ENCODE measurements at regions not wholly inside any gene's neighbourhood (a gene's known extent, or its start where the extent isn't known, plus 50 kb on each side); places are given as distances from the start of the nearest gene placed in this dataset.
A peak's percentile ranks its signal among the peaks of the same experiment; 100 is the strongest.

GRCh38 chr18:61756244-61756643 is 136.6 kb downstream of the RNF152 start:
- TF ChIP-seq POU6F1 (CRISPR knock-in tag; IDR thresholded peaks at IDR 0.05; ENCODE audit: borderline replicate concordance, low read depth): no peak
- no peak for TF ChIP-seq ZNF8 (CRISPR knock-in tag; IDR thresholded peaks at IDR 0.05)
- no peak for TF ChIP-seq ESRRG (CRISPR knock-in tag; IDR thresholded peaks at IDR 0.05)
- TF ChIP-seq ZFP3 (CRISPR knock-in tag; IDR thresholded peaks at IDR 0.05): no peak
- TF ChIP-seq PPARA (CRISPR knock-in tag; IDR thresholded peaks at IDR 0.05; ENCODE audit: borderline replicate concordance): no peak
- TF ChIP-seq OSR1 (CRISPR knock-in tag; IDR thresholded peaks at IDR 0.05): no peak
- no peak for TF ChIP-seq GLIS3 (CRISPR knock-in tag; IDR thresholded peaks at IDR 0.05)
- no peak for TF ChIP-seq TOX (CRISPR knock-in tag; IDR thresholded peaks at IDR 0.05; ENCODE audit: borderline replicate concordance)
- TF ChIP-seq RARB (CRISPR knock-in tag; IDR thresholded peaks at IDR 0.05): no peak
- no peak for ATAC-seq

GRCh38 chr18:61755555-61755954 is 137.3 kb downstream of the RNF152 start:
- TF ChIP-seq POU6F1 (CRISPR knock-in tag; IDR thresholded peaks at IDR 0.05; ENCODE audit: borderline replicate concordance, low read depth) (no peak), SNAI2 (CRISPR knock-in tag; IDR thresholded peaks at IDR 0.05) (no peak), ZNF8 (CRISPR knock-in tag; IDR thresholded peaks at IDR 0.05) (no peak), ZFP30 (CRISPR knock-in tag; IDR thresholded peaks at IDR 0.05) (no peak), TOX (CRISPR knock-in tag; IDR thresholded peaks at IDR 0.05; ENCODE audit: borderline replicate concordance) (no peak), TCF4 (CRISPR knock-in tag; IDR thresholded peaks at IDR 0.05; ENCODE audit: borderline replicate concordance) (no peak), RARB (CRISPR knock-in tag; IDR thresholded peaks at IDR 0.05) (no peak), ZNF565 (CRISPR knock-in tag; conservative IDR thresholded peaks at IDR 0.05; ENCODE audit: low read depth) (no peak), OSR1 (CRISPR knock-in tag; IDR thresholded peaks at IDR 0.05) (no peak), CSRNP3 (CRISPR knock-in tag; IDR thresholded peaks at IDR 0.05) (no peak), PPARA (CRISPR knock-in tag; IDR thresholded peaks at IDR 0.05; ENCODE audit: borderline replicate concordance) (no peak), CREB5 (CRISPR knock-in tag; IDR thresholded peaks at IDR 0.05; ENCODE audit: low read depth) (no peak), ESRRG (CRISPR knock-in tag; IDR thresholded peaks at IDR 0.05) (no peak), ZFP3 (CRISPR knock-in tag; IDR thresholded peaks at IDR 0.05) (no peak)
- TF ChIP-seq, protein P1, sequence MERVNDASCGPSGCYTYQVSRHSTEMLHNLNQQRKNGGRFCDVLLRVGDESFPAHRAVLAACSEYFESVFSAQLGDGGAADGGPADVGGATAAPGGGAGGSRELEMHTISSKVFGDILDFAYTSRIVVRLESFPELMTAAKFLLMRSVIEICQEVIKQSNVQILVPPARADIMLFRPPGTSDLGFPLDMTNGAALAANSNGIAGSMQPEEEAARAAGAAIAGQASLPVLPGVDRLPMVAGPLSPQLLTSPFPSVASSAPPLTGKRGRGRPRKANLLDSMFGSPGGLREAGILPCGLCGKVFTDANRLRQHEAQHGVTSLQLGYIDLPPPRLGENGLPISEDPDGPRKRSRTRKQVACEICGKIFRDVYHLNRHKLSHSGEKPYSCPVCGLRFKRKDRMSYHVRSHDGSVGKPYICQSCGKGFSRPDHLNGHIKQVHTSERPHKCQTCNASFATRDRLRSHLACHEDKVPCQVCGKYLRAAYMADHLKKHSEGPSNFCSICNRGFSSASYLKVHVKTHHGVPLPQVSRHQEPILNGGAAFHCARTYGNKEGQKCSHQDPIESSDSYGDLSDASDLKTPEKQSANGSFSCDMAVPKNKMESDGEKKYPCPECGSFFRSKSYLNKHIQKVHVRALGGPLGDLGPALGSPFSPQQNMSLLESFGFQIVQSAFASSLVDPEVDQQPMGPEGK (CRISPR knock-in tag; IDR thresholded peaks at IDR 0.05; ENCODE audit: borderline replicate concordance): no peak
- ATAC-seq: no peak

GRCh38 chr18:61754039-61754583 is 138.7 kb downstream of the RNF152 start:
- ATAC-seq: peak; percentile 26; the same call in 2 of the 3 replicates
- no peak for TF ChIP-seq OSR1 (CRISPR knock-in tag; IDR thresholded peaks at IDR 0.05)
- peak; percentile 36 for TF ChIP-seq ISL1 (CRISPR knock-in tag; IDR thresholded peaks at IDR 0.05)

GRCh38 chr18:61753373-61753772 is 139.4 kb downstream of the RNF152 start:
- no peak for ATAC-seq
- TF ChIP-seq ZNF565 (CRISPR knock-in tag; conservative IDR thresholded peaks at IDR 0.05; ENCODE audit: low read depth) (no peak), GLIS3 (CRISPR knock-in tag; IDR thresholded peaks at IDR 0.05) (no peak), TCF4 (CRISPR knock-in tag; IDR thresholded peaks at IDR 0.05; ENCODE audit: borderline replicate concordance) (no peak), RARB (CRISPR knock-in tag; IDR thresholded peaks at IDR 0.05) (no peak), POU6F1 (CRISPR knock-in tag; IDR thresholded peaks at IDR 0.05; ENCODE audit: borderline replicate concordance, low read depth) (no peak), OSR1 (CRISPR knock-in tag; IDR thresholded peaks at IDR 0.05) (no peak), TOX (CRISPR knock-in tag; IDR thresholded peaks at IDR 0.05; ENCODE audit: borderline replicate concordance) (no peak), ZFP30 (CRISPR knock-in tag; IDR thresholded peaks at IDR 0.05) (no peak), ZNF8 (CRISPR knock-in tag; IDR thresholded peaks at IDR 0.05) (no peak), CSRNP3 (CRISPR knock-in tag; IDR thresholded peaks at IDR 0.05) (no peak), ZC3H10 (CRISPR knock-in tag; IDR thresholded peaks at IDR 0.05) (no peak)
